ENCODE measurements at regions not wholly inside any gene's neighbourhood (a gene's known extent, or its start where the extent isn't known, plus 50 kb on each side); places are given as distances from the start of the nearest gene placed in this dataset.

GRCh38 chr9:100697339-100697738, 119.5 kb downstream of the CAVIN4 start:
- no peak for TF ChIP-seq CTCF (IDR thresholded peaks at IDR 0.05)
- no peak for TF ChIP-seq EP300 (IDR thresholded peaks at IDR 0.05)
- TF ChIP-seq POLR2A (IDR thresholded peaks at IDR 0.05) = no peak

Measured in gastroesophageal sphincter (tissue), 3 donors.